Stimulated activated CD8-positive, alpha-beta memory T cell treated with anti-CD3 and anti-CD28 coated beads, Interleukin-2, amount 100 ng/mL, for 48 hours (primary cell): ENCODE measurements at regions not wholly inside any gene's neighbourhood (a gene's known extent, or its start where the extent isn't known, plus 50 kb on each side); places are given as distances from the start of the nearest gene placed in this dataset.
"Not testable (repeated sequence)": the region's sequence is repeated elsewhere in the genome, so short reads cannot be mapped to it uniquely, and the experiment has no call there.

ENCODE experiments used
- DNase-seq, 2 donors: peaks; one replicate each; pipeline ENCODE4 v3.0.0-alpha.2; 2020; ENCODE audit warnings: low read depth in 2 of 2

GRCh38 chr3:188974856-188975599, 196.7 kb upstream of the TPRG1 start:
- DNase-seq: no peak

DNA sequence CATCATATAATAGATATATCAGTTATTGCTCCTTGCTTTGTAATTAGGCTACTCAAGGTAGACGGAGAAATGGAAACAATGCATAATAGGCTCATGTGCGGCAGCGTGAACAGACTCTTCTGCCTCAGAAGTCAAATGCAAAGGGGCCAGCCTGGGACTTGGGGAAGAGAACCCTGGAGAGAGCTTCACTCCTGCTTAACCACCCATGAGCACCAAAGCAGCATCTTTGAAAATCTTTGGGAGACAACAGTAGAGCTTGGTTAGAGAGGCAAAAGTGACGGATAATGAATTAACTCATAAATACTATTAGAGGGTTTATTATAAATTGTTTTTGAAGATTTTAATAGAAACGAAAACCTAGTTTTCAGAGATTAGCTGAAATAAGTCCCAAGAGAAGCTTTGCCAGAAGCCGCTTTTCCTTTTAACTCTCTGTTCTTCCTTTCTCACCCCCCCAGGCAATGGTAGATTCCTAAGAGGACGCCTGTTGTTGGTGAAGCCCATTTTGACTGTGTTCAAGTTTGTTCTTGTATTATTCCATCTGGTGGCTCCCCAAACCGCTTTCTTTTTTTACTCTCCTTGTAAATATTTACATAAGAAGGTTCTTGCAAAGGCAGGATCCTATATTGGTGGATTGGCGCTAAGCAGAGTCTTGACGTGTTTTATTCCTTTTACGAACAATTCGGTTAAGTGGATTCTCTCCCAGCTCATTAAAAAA, 196.0 kb upstream of the TPRG1 start:
- no peak for DNase-seq

DNA sequence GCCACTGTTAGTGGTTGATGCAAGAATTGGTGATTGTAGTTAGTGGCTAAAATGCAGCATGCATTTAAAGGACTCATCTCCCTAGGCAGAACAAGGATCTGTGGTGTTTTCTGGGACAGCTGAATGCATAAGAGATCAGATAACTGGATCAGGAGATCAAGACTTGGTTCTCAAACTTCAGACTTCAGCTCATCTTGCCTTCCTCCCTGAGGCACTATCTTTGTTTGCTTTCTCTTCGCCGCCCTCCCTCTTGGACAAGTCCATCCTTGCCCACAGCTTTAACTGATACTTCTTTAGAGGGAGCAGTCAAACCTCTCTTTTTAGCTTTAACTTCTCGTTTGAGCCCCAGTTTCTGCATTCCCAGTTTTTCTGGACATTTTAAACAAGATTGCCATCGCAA, 195.4 kb upstream of the TPRG1 start:
- DNase-seq: no peak

GRCh38 chr3:188978421-188979171, 193.2 kb upstream of the TPRG1 start:
- DNase-seq: no peak

DNA sequence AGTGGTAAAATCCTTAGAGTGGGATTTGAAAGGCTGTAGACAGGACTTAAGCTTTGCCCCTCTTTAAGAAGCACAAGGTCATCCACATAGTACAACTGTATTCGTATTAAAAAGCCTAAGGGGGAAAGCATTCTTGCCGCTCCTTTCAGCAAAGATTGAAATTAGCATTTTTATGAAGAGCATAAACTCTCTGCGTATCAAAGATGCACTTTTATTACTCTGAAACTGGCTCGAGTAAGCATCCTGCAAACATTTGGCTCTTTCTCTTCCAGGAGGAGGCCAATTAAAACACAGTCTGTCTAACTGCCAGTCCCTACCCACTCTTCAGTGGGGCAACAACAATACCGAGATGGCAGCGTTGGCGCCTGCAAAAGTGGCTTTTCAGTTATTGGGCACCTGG, 192.5 kb upstream of the TPRG1 start:
- DNase-seq: no peak

DNA sequence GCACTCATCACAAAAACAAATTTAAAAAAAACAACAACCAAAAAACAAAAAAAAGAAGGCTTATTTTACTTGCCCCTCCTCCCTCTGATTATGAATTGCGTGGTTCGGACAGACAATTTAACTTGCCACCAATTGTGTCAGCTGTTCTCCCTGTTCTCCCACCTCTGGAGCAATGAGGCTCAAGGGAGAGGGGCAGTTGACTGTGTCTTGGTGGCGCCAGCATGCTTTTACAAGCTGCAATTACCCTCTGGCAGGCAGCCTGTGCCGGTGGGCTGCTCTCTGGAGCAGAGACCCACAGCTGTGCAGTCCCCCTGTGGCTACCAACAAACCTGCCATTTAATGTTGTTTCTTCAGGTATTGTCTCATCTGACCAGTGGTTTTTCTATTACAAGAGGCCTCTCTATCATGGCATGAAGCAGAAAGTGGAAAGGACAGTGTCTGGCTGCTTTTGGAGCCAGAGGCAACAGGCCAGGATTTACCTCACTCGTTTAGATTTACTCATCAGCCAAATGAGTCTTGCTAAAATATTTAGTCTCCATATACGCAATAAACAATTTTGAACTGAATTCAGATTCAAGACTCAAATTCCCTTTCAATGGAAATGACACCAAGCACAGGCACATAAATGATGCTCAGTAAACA, 192.0 kb upstream of the TPRG1 start:
- no peak for DNase-seq

GRCh38 chr3:188993181-188993580, 178.6 kb upstream of the TPRG1 start:
- no peak for DNase-seq

DNA sequence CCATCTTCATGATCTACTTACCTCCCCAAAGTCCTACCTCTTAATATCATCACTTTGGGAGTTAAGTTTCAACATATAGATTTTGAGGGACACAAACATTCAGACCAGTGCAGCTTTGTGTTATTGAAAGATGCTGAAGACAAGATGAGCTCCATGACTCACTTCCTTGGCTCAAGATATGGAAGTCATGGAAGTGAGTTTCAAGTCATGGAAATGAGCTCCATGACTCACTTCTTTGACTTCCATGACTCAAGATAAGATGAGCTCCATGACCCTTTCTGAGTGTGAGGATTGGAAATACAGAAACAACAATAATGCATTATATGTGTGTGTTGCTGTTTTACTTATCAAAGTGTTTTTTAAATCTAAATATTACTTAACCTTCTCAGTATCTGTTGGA, 170.2 kb upstream of the TPRG1 start:
- DNase-seq: no peak

- DNase-seq: no peak
Observed at GRCh38 chr3:189003410-189003809, 168.4 kb upstream of the TPRG1 start.

DNA sequence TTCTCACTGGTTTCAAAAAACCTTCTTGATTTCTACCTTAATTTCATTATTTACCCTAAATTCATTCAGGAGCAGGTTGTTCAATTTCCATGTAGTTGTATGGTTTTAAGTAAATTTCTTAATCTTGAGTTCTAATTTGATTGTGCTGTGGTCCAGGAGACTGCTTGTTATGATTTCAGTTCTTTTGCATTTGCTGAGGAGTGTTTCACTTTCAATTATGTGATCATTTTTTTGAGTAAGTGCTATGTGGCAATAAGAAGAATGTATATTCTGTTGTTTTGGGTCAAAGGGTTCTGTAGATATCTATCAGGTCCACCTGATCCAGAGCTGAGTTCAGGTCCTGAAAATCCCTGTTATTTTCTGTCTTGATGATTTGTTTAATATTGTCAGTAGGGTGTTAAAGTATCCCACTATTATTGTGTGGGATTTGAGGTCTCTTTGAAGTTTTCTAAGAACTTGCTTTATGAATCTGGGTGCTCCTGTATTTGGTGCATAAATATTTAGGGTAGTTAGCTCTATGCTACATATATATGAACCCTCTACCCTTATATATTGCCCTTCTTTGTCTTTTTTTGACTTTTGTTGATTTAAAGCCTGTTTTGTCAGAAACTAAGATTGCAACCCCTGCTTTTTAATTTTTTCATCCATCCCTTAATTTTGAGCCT, 158.4 kb upstream of the TPRG1 start:
- no peak for DNase-seq

- no peak for DNase-seq
Observed at GRCh38 chr3:189014526-189014925, 157.2 kb upstream of the TPRG1 start.

GRCh38 chr3:189022576-189023466, 148.9 kb upstream of the TPRG1 start:
- not testable (repeated sequence) for DNase-seq

GRCh38 chr3:189025866-189026265, 145.9 kb upstream of the TPRG1 start:
- no peak for DNase-seq

DNA sequence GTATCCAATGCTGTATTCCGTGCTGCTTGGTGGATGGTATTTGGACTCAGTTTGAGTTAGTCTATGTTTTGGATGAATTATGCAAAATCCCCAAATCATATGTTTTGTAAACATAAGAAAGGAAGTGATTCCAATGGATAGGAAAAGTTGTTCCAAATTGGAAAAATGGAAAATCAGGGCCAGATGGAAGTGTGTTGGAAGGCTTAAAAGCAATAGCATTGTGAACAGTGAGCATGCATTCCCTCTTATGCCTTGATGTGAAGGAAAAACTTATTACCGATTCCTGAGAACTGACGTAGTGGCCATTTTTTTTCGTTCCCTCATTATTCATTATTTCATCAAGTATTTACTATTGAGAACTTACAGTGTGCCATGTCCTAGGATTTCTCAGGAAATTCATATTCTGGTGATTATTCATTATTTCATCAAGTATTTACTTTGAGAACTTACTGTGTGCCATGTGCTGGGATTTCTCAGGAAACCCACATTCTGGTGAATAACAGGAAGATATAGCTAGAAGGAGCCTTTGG, 144.1 kb upstream of the TPRG1 start:
- no peak for DNase-seq

DNA sequence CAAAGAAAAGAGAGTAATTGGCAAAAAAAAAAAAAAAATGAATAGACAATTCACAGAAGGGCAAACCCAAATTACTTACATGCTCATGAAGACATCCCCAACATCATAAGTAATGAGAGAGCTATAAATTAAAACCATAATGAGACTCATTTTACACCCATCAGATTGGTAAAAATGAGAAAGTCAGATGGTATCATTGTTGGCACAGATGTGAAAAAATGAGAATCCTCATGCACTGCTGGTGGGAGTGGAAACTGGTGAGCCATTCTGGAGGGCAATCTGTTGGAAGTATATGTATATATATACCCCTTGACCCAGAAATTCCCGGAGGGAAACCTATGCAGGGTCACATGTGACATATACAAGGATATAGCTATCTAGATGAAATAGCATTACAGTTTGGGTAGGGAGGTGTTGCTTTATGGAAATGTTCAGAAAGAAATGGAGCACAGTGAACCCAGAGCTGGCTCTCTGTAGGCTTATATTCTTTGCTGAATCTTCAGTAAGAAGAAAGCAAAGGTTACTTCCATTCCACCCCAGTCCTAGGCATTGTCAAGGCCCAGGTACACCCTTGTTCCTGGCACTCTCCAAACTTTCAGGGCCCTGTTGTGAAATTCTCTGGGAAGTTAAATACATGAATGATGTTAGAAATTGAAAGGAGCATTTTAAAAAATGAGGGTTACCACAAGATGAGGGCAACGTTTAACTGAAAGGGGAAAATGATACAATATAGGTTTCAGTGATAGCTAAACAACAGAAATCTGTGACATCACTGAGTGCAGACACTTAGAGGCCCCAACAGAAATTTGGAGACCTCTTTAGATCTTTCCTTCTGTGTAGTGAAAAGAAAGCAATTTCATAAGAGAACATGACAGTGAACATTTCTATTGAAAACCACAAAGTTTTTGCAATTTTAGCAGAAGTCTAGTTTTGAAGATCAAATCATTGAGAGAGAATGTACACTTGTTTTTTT, 132.7 kb upstream of the TPRG1 start:
- DNase-seq: no peak

GRCh38 chr3:189040656-189041335, 131.0 kb upstream of the TPRG1 start:
- no peak for DNase-seq

GRCh38 chr3:189041482-189042090, 130.2 kb upstream of the TPRG1 start:
- DNase-seq: peak; percentile 39 to 49

DNA sequence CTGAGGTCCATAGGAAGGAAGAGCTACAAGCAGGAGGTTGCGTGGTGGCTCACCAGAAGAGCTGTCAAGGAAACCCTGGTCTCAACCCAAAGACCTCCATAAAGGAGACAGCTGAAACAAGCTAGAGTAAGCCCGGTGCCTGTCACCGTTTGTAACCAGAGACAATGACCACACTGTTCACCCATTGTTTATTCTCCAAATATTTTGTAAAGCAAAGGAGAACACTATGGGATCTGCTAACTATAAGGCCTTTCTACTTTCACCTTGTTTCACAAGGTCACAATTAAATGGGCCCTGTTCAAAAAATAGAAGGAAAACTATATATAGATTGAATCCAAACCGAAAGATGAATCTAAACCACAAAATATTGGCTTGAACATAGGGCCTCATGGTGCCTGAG, 128.9 kb upstream of the TPRG1 start:
- DNase-seq: no peak
